B cell (primary cell): ENCODE measurements at regions not wholly inside any gene's neighbourhood (a gene's known extent, or its start where the extent isn't known, plus 50 kb on each side); places are given as distances from the start of the nearest gene placed in this dataset.

ENCODE experiments used
- ATAC-seq: fragments of 200-7000 bp; cut with Tn5 transposase; one replicate; pipeline ENCODE4 v1.10.0; 2021; ENCODE audit warnings: low read depth, mild to moderate bottlenecking, moderate number of reproducible peaks, moderate library complexity
- CTCF ChIA-PET: fragments of 350-600 bp; sonication (Branson Sonifier 250); formaldehyde crosslinking; loops from one replicate; lab custom pipeline; 2021; ENCODE audit warnings: antibody characterized with exemption, inconsistent platforms; lab: Charles Lee
- POLR2A ChIA-PET: fragments of 350-600 bp; sonication (Branson Sonifier 250); formaldehyde crosslinking; loops from one replicate; lab custom pipeline; 2021; ENCODE audit warnings: antibody characterized with exemption; lab: Charles Lee
- DNase-seq: peaks from one replicate; pipeline ENCODE4 v3.0.0; 2013
- H2AFZ ChIP-seq: 2 replicates; pipeline ENCODE4 v1.6.1; 2012; ENCODE audit warnings: mild to moderate bottlenecking, low read depth, low read length; ENCODE audit not compliant: insufficient read depth, poor library complexity, severe bottlenecking
- H3K27ac ChIP-seq, 2 donors: 1 replicate in 1 of 2; 2 replicates in 1 of 2; pipeline ENCODE4 v1.5.1; 2012 to 2013; ENCODE audit warnings: low read length in 2 of 2, mild to moderate bottlenecking in 2 of 2, moderate library complexity in 1 of 2
- H3K27me3 ChIP-seq, 4 experiments: fragments of 200-600 bp in 1 of 4; sonication (generic) in 1 of 4; replicated peaks in 1 of 4; 1 replicate in 2 of 4; 2 replicates in 2 of 4; pipeline versions ENCODE4 v1.6.1 to v1.7.0; 2013 to 2016; ENCODE audit warnings: low read length in 3 of 4, mild to moderate bottlenecking in 2 of 4, mixed read lengths in 1 of 4, moderate library complexity in 1 of 4; ENCODE audit not compliant: insufficient read depth in 4 of 4, control insufficient read depth in 3 of 4; ENCODE audit errors: control extremely low read depth in 1 of 4
- H3K36me3 ChIP-seq, 2 experiments: replicated peaks in 1 of 2; 1 replicate in 1 of 2; 2 replicates in 1 of 2; pipeline versions ENCODE4 v1.6.1 to v1.7.1; 2013; ENCODE audit warnings: low read length in 1 of 2; ENCODE audit not compliant: insufficient read depth in 2 of 2, control insufficient read depth in 1 of 2; ENCODE audit errors: control extremely low read depth in 1 of 2, extremely low read depth in 1 of 2
- H3K4me1 ChIP-seq, 2 donors: fragments of 200-600 bp in 1 of 2; sonication (generic) in 1 of 2; 1 replicate in 1 of 2; 2 replicates in 1 of 2; pipeline versions ENCODE4 v1.5.1 to v1.6.1; 2013 to 2017; ENCODE audit warnings: low read length in 2 of 2; ENCODE audit not compliant: control insufficient read depth in 2 of 2, insufficient read depth in 2 of 2
- H3K4me2 ChIP-seq: replicated peaks from 2 replicates; pipeline ENCODE3; 2012; ENCODE audit warnings: mild to moderate bottlenecking, low read depth, low read length; ENCODE audit not compliant: poor library complexity, severe bottlenecking
- H3K4me3 ChIP-seq, 5 experiments: fragments of 200-600 bp in 1 of 5; sonication (generic) in 1 of 5; 1 replicate in 3 of 5; 2 replicates in 2 of 5; pipeline versions ENCODE4 v1.5.1 to v1.7.0; 2011 to 2016; ENCODE audit warnings: low read length in 4 of 5, mild to moderate bottlenecking in 4 of 5, low read depth in 2 of 5, control low read depth in 1 of 5, moderate library complexity in 1 of 5; ENCODE audit not compliant: insufficient read depth in 1 of 5; ENCODE audit errors: control extremely low read depth in 1 of 5, extremely low read depth in 1 of 5
- H3K79me2 ChIP-seq: fragments of 200-600 bp; sonication (generic); one replicate; pipeline ENCODE4 v1.6.0; 2016; ENCODE audit warnings: low read length; ENCODE audit not compliant: control insufficient read depth, insufficient read depth
- H3K9ac ChIP-seq: fragments of 200-600 bp; sonication (generic); 2 replicates; pipeline ENCODE4 v1.6.1; 2017; ENCODE audit warnings: mild to moderate bottlenecking, low read length, moderate library complexity
- H3K9me3 ChIP-seq, 3 donors: one replicate each; pipeline versions ENCODE4 v1.6.1 to v1.7.1; 2013; ENCODE audit warnings: low read length in 2 of 3; ENCODE audit not compliant: control insufficient read depth in 2 of 3, insufficient read depth in 1 of 3; ENCODE audit errors: control extremely low read depth in 1 of 3
- H4K20me1 ChIP-seq: 2 replicates; pipeline ENCODE4 v1.6.0; 2012; ENCODE audit warnings: mild to moderate bottlenecking, low read length; ENCODE audit not compliant: insufficient read depth, control insufficient read depth, poor library complexity, severe bottlenecking
- H3K27ac Mint-ChIP-seq: one replicate; pipeline ENCODE4 v1.8.0; 2021; ENCODE audit warnings: mixed read lengths
- H3K27me3 Mint-ChIP-seq: one replicate; pipeline ENCODE4 v1.8.0; 2021; ENCODE audit warnings: mixed read lengths
- H3K4me1 Mint-ChIP-seq: one replicate; pipeline ENCODE4 v1.8.0; 2021; ENCODE audit warnings: mixed read lengths
- H3K4me3 Mint-ChIP-seq: one replicate; pipeline ENCODE4 v1.8.0; 2021; ENCODE audit warnings: mixed read lengths
- H3K9me3 Mint-ChIP-seq: one replicate; pipeline ENCODE4 v1.8.0; 2022; ENCODE audit warnings: mixed read lengths; ENCODE audit not compliant: insufficient read depth
- EZH2 ChIP-seq: IDR thresholded peaks from 2 replicates; pipeline ENCODE4 v1.6.1; 2012; ENCODE audit warnings: borderline replicate concordance, low read depth, mild to moderate bottlenecking, moderate library complexity, low read length; ENCODE audit not compliant: insufficient read depth, poor library complexity, severe bottlenecking
- WGBS: methylation state at CpG from one replicate; pipeline ENCODE4 v1.1.5; 2013; ENCODE audit warnings: missing lambda C conversion rate; ENCODE audit not compliant: insufficient coverage; 5-methylcytosine and 5-hydroxymethylcytosine counted together
- intact Hi-C: fragments of 100-400 bp; cut with micrococcal nuclease; formaldehyde crosslinking; loops from one replicate; pipeline ENCODE4 v1.10.0; 2022
- TF ChIP-seq, protein P1 (sequence below): fragments of 200-600 bp; IDR thresholded peaks from one replicate; pipeline ENCODE4 v1.8.0; 2022; ENCODE audit warnings: antibody characterized with exemption, mild to moderate bottlenecking

DNA sequence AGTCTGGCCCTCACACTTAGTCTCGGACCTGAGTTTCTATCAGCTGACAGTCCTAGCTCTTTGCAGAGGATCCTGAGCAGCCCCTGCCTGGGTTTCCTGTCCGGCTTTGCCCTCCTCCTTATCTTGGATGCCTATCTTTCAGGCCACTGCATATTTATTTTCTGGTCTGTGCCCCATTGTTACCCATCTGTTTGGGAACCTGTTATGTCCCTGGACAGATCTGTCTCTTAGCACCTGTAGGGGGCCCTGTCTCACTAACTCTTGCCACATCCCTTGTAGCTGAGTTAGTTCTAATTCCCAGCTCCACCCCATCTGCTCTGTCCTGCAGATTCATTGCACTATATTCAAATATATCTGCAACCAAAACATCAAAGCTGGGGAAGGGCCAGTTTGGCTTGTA lies 514.9 kb upstream of the LCORL start:
- no peak for DNase-seq
- Histone ChIP-seq H4K20me1 (no peaks in the 10 kb centered on the region), H3K27me3 (no peaks in the 10 kb centered on the region), H3K9ac (no peak overlapping the region), H3K4me3 (no peak overlapping the region), H3K4me1 (no peaks in the 10 kb centered on the region), H3K36me3 (no peaks in the 10 kb centered on the region), H3K79me2 (no peaks in the 10 kb centered on the region), H2AFZ (no peak overlapping the region), H3K9me3 (no peaks in the 10 kb centered on the region), H3K4me2 (no peak overlapping the region), H3K27ac (no peak overlapping the region)
- 58% methylated on average over 2 of the region's 2 CpGs for WGBS
- intact Hi-C loops = no loop called here
- ATAC-seq = no peak
- H3K27ac Mint-ChIP-seq = no peak overlapping the region
- H3K4me1 Mint-ChIP-seq = no peaks in the 10 kb centered on the region
- no peaks in the 10 kb centered on the region for H3K27me3 Mint-ChIP-seq
- CTCF ChIA-PET = interaction anchor here (0.5 kb wide), 1 partner anchor 56 kb away, joined by 4 read pairs; no protein-coding TSS in a partner anchor
- POLR2A ChIA-PET = no interaction called here
- no peak for TF ChIP-seq EZH2
- TF ChIP-seq, protein P1, sequence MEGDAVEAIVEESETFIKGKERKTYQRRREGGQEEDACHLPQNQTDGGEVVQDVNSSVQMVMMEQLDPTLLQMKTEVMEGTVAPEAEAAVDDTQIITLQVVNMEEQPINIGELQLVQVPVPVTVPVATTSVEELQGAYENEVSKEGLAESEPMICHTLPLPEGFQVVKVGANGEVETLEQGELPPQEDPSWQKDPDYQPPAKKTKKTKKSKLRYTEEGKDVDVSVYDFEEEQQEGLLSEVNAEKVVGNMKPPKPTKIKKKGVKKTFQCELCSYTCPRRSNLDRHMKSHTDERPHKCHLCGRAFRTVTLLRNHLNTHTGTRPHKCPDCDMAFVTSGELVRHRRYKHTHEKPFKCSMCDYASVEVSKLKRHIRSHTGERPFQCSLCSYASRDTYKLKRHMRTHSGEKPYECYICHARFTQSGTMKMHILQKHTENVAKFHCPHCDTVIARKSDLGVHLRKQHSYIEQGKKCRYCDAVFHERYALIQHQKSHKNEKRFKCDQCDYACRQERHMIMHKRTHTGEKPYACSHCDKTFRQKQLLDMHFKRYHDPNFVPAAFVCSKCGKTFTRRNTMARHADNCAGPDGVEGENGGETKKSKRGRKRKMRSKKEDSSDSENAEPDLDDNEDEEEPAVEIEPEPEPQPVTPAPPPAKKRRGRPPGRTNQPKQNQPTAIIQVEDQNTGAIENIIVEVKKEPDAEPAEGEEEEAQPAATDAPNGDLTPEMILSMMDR = no peak
- H3K4me3 Mint-ChIP-seq = no peak overlapping the region
- H3K9me3 Mint-ChIP-seq = no peaks in the 10 kb centered on the region

DNA sequence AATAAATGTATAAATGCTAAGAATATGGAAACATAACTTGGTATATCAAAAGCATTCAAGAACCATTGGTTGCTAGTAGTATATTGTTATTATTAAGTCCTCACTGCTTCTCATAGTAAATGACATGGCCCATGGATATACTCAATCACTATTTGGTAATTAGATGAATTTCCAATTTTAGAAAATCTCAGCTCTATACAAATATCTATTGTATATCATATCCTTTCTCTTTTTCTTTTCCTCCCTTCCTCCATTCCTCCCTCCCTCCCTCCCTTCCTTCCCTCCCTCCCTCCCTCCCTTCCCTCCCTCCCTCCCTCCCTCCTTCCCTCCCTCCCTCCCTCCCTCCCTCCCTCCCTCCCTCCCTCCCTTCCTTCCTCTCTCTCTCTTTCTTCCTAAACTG lies 514.4 kb upstream of the LCORL start:
- Histone ChIP-seq H3K36me3 (no peaks in the 10 kb centered on the region), H3K4me1 (no peaks in the 10 kb centered on the region), H2AFZ (no peak overlapping the region), H3K27ac (no peak overlapping the region), H3K4me3 (no peak overlapping the region), H4K20me1 (no peaks in the 10 kb centered on the region), H3K79me2 (no peaks in the 10 kb centered on the region), H3K9me3 (no peaks in the 10 kb centered on the region), H3K9ac (no peak overlapping the region), H3K4me2 (no peak overlapping the region), H3K27me3 (no peaks in the 10 kb centered on the region)
- Mint-ChIP-seq H3K4me3 (no peak overlapping the region), H3K27me3 (no peaks in the 10 kb centered on the region), H3K4me1 (no peaks in the 10 kb centered on the region), H3K9me3 (no peaks in the 10 kb centered on the region), H3K27ac (no peak overlapping the region)
- intact Hi-C loops = no loop called here
- ChIA-PET CTCF (interaction anchor here (0.5 kb wide), 1 partner anchor 57 kb away, joined by 4 read pairs; no protein-coding TSS in a partner anchor), POLR2A (no interaction called here)
- ATAC-seq (no peak), DNase-seq (no peak)
- no peak for TF ChIP-seq EZH2
